OCI-LY1 (cell line): ENCODE measurements at regions not wholly inside any gene's neighbourhood (a gene's known extent, or its start where the extent isn't known, plus 50 kb on each side); places are given as distances from the start of the nearest gene placed in this dataset.

Experiments used
- CTCF ChIP-seq: fragments of 200-600 bp; sonication (generic), shearing (Covaris generic); IDR thresholded peaks from 2 replicates; pipeline ENCODE4 v1.5.1; 2017; ENCODE audit warnings: mild to moderate bottlenecking, antibody characterized with exemption, low read length, moderate library complexity, mixed read lengths
- EZH2 ChIP-seq: fragments of 200-600 bp; sonication (generic), shearing (Covaris generic); IDR thresholded peaks from 2 replicates; pipeline ENCODE4 v1.8.0; 2017; ENCODE audit warnings: borderline replicate concordance, mixed run types, mild to moderate bottlenecking, antibody characterized with exemption, low read length, moderate library complexity, mixed read lengths

- TF ChIP-seq EZH2 (no peak), CTCF (no peak)
These were observed 316.1 kb downstream of the IRX1 start for GRCh38 chr5:3911773-3912172.
